ENCODE measurements at regions not wholly inside any gene's neighbourhood (a gene's known extent, or its start where the extent isn't known, plus 50 kb on each side); places are given as distances from the start of the nearest gene placed in this dataset.

DNA sequence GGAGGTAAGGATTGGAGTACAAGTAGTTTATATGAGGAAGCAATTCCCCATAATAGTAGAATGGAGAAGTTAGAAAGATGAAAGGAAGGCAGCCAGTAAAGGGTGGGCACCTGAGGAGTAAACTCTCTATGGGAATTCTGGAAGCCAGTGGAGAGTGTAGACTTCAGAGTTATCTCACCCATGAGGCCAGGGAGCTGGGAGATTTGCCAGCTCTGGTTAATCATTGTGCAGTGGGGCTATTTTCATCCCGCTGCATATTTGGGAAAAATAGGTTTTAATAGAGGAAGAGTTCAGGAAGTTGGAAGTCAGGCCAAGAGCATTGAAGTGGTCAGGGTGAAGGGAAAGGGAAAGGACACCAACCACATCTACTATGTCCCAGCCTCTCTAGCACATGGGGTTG is 242.3 kb upstream of the BRINP1 start:
- TF ChIP-seq, protein P1, sequence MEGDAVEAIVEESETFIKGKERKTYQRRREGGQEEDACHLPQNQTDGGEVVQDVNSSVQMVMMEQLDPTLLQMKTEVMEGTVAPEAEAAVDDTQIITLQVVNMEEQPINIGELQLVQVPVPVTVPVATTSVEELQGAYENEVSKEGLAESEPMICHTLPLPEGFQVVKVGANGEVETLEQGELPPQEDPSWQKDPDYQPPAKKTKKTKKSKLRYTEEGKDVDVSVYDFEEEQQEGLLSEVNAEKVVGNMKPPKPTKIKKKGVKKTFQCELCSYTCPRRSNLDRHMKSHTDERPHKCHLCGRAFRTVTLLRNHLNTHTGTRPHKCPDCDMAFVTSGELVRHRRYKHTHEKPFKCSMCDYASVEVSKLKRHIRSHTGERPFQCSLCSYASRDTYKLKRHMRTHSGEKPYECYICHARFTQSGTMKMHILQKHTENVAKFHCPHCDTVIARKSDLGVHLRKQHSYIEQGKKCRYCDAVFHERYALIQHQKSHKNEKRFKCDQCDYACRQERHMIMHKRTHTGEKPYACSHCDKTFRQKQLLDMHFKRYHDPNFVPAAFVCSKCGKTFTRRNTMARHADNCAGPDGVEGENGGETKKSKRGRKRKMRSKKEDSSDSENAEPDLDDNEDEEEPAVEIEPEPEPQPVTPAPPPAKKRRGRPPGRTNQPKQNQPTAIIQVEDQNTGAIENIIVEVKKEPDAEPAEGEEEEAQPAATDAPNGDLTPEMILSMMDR (IDR thresholded peaks at IDR 0.05) = no peak
- no peak for TF ChIP-seq POLR2A (IDR thresholded peaks at IDR 0.05)

Data from uterus (tissue), 2 donors.